Ascending aorta (tissue), 2 donors: ENCODE measurements at regions not wholly inside any gene's neighbourhood (a gene's known extent, or its start where the extent isn't known, plus 50 kb on each side); places are given as distances from the start of the nearest gene placed in this dataset.

Experiments
- DNase-seq, 2 donors: peaks; one replicate each; pipeline ENCODE4 v3.0.0-alpha.2; 2019; ENCODE audit warnings: low spot score in 2 of 2
- H3K27ac ChIP-seq, 2 donors: fragments of 200-600 bp; sonication (generic); one replicate each; pipeline ENCODE4 v1.5.1; 2016 to 2017; ENCODE audit warnings: mild to moderate bottlenecking in 1 of 2
- H3K27me3 ChIP-seq: fragments of 200-600 bp; sonication (generic); one replicate; pipeline ENCODE4 v1.5.1; 2017
- H3K36me3 ChIP-seq, 2 donors: fragments of 200-600 bp; sonication (generic); one replicate each; pipeline ENCODE4 v1.5.1; 2016
- H3K4me1 ChIP-seq, 2 donors: fragments of 200-600 bp; sonication (generic); one replicate each; pipeline ENCODE4 v1.5.1; 2016 to 2017; ENCODE audit warnings: mild to moderate bottlenecking in 1 of 2
- H3K4me3 ChIP-seq, 2 donors: fragments of 200-600 bp; sonication (generic); one replicate each; pipeline ENCODE4 v1.5.1; 2016 to 2017; ENCODE audit warnings: mild to moderate bottlenecking in 1 of 2
- H3K9me3 ChIP-seq, 2 donors: fragments of 200-600 bp; sonication (generic); one replicate each; pipeline ENCODE4 v1.5.1; 2016
- CTCF ChIP-seq, 3 experiments: fragments of 200-600 bp in 2 of 3; fragments of 450-650 bp in 1 of 3; sonication (generic) in 2 of 3; IDR thresholded peaks; one replicate each; pipeline ENCODE4 v1.5.1; 2016 to 2019; ENCODE audit warnings: antibody characterized with exemption in 3 of 3, mild to moderate bottlenecking in 1 of 3, moderate library complexity in 1 of 3
- intact Hi-C: fragments of 100-400 bp; cut with DNase I; formaldehyde crosslinking; loops from one replicate; pipeline ENCODE4 v1.15.1; 2023

- no peak for DNase-seq
- TF ChIP-seq CTCF (IDR thresholded peaks at IDR 0.05), result no peak
- Histone ChIP-seq H3K27ac (no peak overlapping the region), H3K36me3 (no peaks in the 10 kb centered on the region), H3K4me3 (no peak overlapping the region), H3K27me3 (no peaks in the 10 kb centered on the region), H3K4me1 (no peaks in the 10 kb centered on the region), H3K9me3 (no peaks in the 10 kb centered on the region)
- intact Hi-C loops, result no loop called here
Observed at GRCh38 chr21:35540950-35541638, 492.0 kb upstream of the RUNX1 start.

- H3K9me3 ChIP-seq, result no peaks in the 10 kb centered on the region
- H3K27me3 ChIP-seq, result no peaks in the 10 kb centered on the region
- H3K27ac ChIP-seq, result no peak overlapping the region
- intact Hi-C loops, result no loop called here
- H3K4me3 ChIP-seq, result no peak overlapping the region
- H3K36me3 ChIP-seq, result no peaks in the 10 kb centered on the region
- no peaks in the 10 kb centered on the region for H3K4me1 ChIP-seq
- no peak for DNase-seq
- TF ChIP-seq CTCF (IDR thresholded peaks at IDR 0.05), result no peak
Observed at GRCh38 chr21:35538386-35538785, 489.3 kb upstream of the RUNX1 start.

DNA sequence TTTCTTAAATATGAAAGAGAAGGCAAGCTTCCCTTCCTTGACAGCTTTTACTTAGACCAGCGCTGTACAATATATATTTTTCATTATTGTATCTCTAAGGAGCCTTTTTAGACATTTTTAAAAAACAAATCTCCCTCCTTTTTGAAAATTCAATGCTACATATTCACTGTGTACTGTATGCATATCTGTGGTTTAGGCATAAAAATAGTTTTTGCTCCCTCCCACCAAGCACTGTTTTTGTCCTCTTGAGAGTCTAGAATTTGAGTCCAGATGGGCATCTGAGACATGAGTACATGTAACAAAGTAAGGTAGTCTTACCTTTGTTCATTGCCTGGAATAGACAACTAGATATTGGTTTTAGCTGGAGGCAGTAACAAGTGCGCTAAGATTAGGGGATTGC is 488.5 kb upstream of the RUNX1 start:
- Histone ChIP-seq H3K27me3 (no peaks in the 10 kb centered on the region), H3K9me3 (no peaks in the 10 kb centered on the region), H3K27ac (no peak overlapping the region), H3K36me3 (no peaks in the 10 kb centered on the region), H3K4me1 (no peaks in the 10 kb centered on the region), H3K4me3 (no peak overlapping the region)
- intact Hi-C loops, result no loop called here
- TF ChIP-seq CTCF (IDR thresholded peaks at IDR 0.05), result no peak
- DNase-seq, result no peak

DNA sequence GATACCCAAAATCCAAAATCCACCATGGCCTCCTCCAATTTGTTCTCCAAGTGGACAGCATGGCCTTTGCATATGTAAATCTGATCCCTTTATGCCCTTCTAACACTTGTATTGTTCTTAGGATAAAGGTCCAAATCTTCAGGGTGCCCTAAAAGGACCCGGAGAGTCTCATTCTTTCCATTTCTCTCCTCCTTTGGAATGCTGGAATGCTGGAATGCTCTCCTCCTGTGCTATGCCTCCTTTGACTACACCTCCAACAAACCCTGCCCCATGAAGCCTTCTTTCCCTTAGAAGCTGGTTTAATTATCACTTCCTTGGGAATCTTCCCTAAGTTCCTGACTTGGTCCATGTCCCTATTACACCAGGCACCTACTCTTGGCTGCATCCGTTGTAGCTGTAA is 484.8 kb upstream of the RUNX1 start:
- Histone ChIP-seq H3K9me3 (no peaks in the 10 kb centered on the region), H3K27ac (no peak overlapping the region), H3K36me3 (no peaks in the 10 kb centered on the region), H3K27me3 (no peaks in the 10 kb centered on the region), H3K4me3 (no peak overlapping the region), H3K4me1 (no peaks in the 10 kb centered on the region)
- DNase-seq, result no peak
- TF ChIP-seq CTCF (IDR thresholded peaks at IDR 0.05), result no peak
- intact Hi-C loops, result no loop called here

GRCh38 chr21:35530766-35531165 is 481.7 kb upstream of the RUNX1 start:
- no peaks in the 10 kb centered on the region for H3K36me3 ChIP-seq

More at GRCh38 chr21:35530766-35531165, 481.7 kb upstream of the RUNX1 start:
- no peak for DNase-seq
- Histone ChIP-seq H3K9me3 (no peaks in the 10 kb centered on the region), H3K4me1 (no peaks in the 10 kb centered on the region), H3K27ac (no peak overlapping the region), H3K4me3 (no peak overlapping the region), H3K27me3 (no peaks in the 10 kb centered on the region)
- no peak for TF ChIP-seq CTCF (IDR thresholded peaks at IDR 0.05)
- intact Hi-C loops, result no loop called here
